ENCODE measurements at regions not wholly inside any gene's neighbourhood (a gene's known extent, or its start where the extent isn't known, plus 50 kb on each side); places are given as distances from the start of the nearest gene placed in this dataset.

DNA sequence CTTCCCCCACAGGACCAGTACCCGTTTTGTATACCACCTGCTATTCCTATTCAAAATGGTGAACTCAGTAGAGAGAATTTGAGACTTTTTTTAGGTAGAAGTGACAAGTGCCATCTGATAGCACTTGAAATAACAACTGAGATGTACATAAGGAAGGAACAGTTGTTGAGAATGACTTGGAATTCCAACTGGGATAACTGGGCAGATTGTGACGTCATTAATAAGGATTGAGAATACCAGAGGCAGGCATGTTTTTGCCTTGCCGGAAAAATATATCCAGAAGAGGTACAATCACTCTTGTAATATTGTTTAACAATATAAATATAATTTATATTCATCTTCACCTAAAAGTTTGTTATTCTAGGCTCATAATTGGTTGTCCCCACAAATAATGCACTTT, 454.1 kb upstream of the RGMA start:
- no peak for TF ChIP-seq SUZ12 (IDR thresholded peaks at IDR 0.05; ENCODE audit: low read length)
- no peak for TF ChIP-seq POLR2A (IDR thresholded peaks at IDR 0.05; ENCODE audit: control extremely low read depth in 1 of 2, low read depth in 2 of 2, low read length in 2 of 2)
- TF ChIP-seq EZH2 (IDR thresholded peaks at IDR 0.05; ENCODE audit: low read depth, low read length, severe bottlenecking) = no peak

Measured in H1 (cell line).